Renal pelvis (tissue), 1 donor: ENCODE measurements at regions not wholly inside any gene's neighbourhood (a gene's known extent, or its start where the extent isn't known, plus 50 kb on each side); places are given as distances from the start of the nearest gene placed in this dataset.
"Not testable (repeated sequence)": the region's sequence is repeated elsewhere in the genome, so short reads cannot be mapped to it uniquely, and the experiment has no call there.

Experiments used
- DNase-seq: peaks from one replicate; pipeline ENCODE4 v3.0.0-alpha.2; 2013

DNA sequence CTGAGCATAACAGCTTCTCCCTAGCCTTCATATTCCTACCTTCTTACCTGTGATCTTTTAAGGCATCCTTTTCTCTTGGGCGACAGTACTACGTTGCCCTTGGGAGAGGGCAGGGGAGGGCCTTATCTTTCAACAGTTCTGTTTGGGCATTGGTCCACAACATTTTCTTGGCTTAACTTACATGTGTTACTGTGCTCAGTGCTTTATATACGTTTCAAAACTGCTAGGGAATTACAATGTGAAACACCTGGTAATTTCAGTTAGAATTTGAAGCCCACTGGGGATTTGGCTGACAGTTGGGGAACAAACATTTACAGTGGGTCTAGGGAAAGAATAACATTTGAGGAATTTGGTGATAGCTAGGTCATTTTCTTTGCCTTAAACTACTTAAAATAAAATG is 667.1 kb downstream of the PRIM2 start:
- peak; percentile 11 for DNase-seq

DNA sequence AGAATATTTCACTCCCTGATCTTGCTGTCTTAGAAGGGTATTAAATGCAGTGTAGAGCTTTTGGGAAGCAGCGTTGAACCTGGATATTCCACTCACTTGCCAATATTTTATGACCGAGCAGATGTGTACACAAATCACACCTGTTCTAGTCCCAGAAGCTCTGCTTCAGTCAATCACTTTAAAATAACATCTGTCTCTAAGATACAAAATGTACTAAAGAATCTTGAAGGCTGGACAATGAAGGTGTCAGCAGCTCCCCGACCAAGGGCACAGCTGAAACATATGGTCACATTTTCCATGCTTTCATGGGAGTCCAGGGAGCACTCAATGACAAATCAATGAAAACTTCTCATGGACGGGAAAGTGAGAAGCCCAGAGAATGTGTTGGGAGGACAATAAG is 668.3 kb downstream of the PRIM2 start:
- not testable (repeated sequence) for DNase-seq

DNA sequence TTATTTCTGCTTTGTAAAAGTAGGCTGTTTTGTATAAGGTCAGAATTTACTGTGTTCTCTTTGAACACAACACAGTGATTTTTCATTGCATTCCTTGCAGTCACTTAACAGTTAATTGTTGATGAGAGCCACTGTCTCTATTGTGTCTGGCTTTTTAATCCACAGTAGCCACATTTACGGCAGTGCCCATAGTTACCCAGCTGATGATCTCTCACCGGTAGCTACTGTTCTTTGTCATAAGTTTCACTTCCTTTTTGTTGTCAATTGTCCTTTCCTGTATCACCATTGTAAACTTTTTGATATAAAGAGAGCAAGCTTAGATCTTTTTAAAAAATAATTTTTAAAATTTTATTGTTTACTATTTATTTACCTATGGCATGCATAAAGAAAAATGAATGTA is 669.2 kb downstream of the PRIM2 start:
- not testable (repeated sequence) for DNase-seq

GRCh38 chr6:57989520-57990080 is 672.2 kb downstream of the PRIM2 start:
- DNase-seq, result not testable (repeated sequence)

- not testable (repeated sequence) for DNase-seq
Observed at GRCh38 chr6:57998858-57999619, 681.6 kb downstream of the PRIM2 start.

- not testable (repeated sequence) for DNase-seq
Observed at GRCh38 chr6:58000233-58000632, 682.8 kb downstream of the PRIM2 start.

DNA sequence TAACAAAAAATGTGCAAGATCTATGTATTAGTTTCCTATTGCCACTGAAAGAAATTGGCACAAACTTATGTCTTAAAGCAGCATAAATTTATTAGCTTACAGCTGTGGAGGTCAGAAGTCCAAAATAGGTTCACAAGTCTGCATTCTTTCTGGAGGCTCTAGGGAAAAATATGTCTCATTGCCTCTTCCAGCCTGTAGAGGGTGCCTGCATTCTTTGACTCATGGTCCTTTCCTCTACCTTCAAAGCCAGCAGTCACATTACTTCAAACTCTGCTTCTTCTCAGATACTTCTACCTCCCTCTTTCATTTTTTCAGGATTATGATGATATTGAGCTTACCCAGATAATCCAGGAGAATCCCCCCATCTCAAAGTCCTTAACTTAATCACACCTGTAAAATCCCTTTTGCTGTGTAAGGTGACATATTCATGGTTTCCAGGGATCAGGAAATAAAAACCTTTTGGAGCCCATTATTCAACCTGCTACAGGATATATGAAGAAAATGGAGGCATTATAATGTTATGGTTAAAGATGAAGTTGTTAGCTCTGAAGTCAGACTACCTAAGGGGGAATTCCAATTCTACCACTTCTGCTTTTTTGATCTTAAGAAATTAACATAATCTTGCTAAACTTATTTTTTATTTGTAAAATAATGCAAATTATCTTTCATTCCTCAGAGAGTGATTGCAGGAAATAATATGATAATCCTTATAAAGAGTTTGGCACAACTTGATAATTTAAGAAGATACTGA is 686.2 kb downstream of the PRIM2 start:
- DNase-seq, result not testable (repeated sequence)

DNA sequence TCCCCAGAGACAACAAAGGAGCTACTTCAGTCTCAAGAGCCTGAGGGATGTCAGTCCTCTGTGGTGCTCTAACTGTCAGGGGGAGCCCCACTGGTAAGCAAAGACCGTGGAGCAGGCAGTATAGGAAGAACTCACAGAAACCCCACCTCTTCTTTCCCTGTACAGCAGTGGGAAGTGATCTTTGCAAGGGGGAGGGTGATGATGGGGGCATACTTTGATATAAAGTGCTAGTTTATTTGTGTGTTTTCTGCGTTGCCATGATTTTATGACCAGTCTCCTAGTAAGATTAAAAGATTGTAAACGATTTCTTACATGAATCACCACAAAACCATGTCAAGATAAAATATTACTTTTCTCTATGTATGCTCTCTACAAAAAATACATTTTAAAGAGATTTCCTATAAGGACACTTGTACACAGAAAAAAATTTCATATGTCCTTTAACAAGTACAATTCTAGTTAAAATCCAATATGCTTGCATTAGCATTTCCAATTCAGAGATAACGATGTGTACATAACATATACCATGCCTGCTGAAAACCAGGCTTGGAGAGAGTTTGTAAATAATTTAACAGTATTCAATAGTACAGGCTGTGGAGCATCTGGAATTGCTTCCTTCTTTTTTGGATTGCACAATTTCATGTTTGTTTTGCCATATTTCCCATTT is 690.0 kb downstream of the PRIM2 start:
- not testable (repeated sequence) for DNase-seq

- DNase-seq, result not testable (repeated sequence)
Observed at GRCh38 chr6:58008001-58008335, 690.5 kb downstream of the PRIM2 start.

DNA sequence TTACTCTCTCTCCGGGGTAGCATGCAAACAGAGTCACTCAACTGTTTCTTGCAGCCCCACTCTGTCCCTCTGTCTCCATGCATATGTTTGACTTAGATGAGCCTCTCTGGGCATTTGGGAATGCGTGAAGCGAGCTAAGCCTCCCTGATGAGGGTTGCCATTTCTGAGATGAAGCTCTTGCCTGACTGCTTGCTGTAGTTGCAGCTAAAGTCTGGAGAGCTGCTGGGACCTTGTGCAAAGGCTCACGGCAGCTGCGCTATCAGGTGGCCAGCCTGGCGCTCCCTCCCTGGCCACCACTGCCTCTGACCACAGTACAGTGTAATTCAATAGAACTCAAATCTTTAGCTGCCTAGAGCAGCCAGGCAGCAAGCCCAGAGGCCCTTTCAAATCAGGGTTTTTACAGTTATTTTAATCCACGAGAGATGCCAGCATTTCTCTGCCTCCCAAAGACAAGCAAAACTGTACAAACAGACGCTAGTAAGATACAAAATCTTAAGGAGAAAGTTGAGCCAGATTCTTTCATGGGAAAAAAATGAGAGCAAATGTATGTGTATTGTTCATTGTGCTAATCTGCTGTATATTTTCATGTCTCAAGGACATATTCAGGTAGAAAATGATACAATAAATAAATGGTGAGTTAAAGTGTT is 694.6 kb downstream of the PRIM2 start:
- DNase-seq, result not testable (repeated sequence)

GRCh38 chr6:58016614-58017013 is 699.2 kb downstream of the PRIM2 start:
- DNase-seq, result not testable (repeated sequence)

GRCh38 chr6:58028188-58028587 is 710.8 kb downstream of the PRIM2 start:
- not testable (repeated sequence) for DNase-seq

DNA sequence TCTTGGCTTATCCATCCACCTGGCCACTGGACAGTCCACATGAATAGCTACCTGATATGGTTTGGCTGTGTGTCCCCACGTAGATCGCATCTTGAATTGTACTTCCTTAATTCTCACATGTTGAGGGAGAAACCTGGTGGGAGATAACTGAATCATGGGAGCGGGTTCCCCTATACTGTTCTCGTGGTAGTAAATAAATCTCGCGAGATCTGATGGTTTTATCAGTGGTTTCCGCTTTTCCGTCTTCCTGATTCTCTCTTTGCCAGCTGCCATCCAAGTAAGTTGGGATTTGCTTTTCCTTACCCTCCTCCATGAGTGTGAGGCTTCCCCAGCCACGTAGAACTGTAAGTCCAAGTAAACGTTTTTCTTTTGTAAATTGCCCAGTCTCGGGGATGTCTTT is 720.8 kb downstream of the PRIM2 start:
- not testable (repeated sequence) for DNase-seq

GRCh38 chr6:58046584-58046983 is 729.2 kb downstream of the PRIM2 start:
- not testable (repeated sequence) for DNase-seq

DNA sequence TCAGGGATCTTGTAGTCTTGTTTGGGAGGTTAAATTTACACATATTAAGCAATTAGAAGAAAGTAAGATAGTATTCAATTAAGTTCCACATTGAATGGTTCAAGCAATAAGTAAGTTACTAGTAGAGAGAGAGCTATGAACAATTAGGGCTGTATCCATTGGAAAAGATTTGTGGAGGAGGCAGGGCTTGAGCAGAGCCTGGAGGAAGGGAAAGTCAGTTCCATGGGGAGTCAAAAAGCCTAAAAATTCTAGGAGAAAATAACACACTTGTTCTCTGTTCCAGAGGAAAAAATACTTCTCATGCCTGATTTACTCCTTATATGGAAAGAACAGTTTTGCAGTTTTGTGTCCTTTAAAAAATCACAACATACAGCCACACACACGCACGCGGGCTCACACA is 730.0 kb downstream of the PRIM2 start:
- DNase-seq, result not testable (repeated sequence)

- not testable (repeated sequence) for DNase-seq
Observed at GRCh38 chr6:58047865-58048264, 730.4 kb downstream of the PRIM2 start.

DNA sequence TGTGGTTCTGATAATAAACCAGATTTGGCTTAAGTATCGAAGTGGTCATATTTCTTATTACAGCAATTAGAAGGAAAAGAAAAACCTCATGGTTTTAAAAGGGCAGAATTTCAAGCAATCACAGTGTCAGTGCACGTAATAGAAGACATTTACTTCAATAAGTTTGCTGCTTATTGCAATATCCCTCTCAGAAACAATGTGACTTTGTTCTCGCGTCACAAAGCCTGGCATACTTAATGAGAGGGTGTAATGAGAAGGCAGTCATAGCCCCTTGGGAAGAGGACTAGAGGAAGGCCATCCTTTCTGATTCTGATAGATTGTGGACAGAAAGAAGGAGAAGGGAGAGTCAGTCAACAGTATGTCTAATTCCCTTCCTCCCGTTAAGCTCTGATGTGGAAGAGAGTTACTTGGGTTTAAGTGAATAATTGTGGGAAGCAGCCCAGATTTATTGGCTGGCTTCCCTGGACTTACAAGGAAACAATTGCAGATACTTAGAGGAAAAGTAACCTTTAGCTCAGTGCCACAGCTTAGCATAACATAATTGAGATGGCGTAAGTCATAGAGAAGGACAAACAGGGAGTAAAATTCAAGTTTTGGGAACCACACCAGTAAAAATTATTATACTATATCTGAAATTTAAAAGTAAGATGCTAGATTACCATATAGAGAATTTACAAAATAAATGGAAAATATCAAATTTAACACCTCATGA is 738.2 kb downstream of the PRIM2 start:
- not testable (repeated sequence) for DNase-seq

- DNase-seq, result not testable (repeated sequence)
Observed at GRCh38 chr6:58059701-58060100, 742.3 kb downstream of the PRIM2 start.

DNA sequence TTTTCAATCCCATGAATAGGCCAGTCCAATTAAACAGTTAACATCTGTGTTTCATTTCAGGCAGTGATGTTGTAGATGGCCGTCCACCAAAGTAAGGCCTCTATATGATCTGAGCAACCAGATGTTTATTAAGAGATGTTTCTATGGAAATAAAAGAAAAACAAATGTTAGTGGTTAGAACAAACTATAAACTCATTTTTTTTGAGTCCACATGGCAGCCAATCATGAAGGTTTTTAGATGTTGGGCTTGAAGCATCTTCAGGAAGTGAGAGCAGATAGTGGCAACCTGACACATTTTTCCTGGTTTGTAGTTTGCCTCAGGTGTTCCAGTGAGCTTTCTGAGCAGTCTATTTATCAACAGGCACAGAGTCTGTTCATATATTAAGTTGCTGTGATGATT is 746.1 kb downstream of the PRIM2 start:
- DNase-seq, result not testable (repeated sequence)

DNA sequence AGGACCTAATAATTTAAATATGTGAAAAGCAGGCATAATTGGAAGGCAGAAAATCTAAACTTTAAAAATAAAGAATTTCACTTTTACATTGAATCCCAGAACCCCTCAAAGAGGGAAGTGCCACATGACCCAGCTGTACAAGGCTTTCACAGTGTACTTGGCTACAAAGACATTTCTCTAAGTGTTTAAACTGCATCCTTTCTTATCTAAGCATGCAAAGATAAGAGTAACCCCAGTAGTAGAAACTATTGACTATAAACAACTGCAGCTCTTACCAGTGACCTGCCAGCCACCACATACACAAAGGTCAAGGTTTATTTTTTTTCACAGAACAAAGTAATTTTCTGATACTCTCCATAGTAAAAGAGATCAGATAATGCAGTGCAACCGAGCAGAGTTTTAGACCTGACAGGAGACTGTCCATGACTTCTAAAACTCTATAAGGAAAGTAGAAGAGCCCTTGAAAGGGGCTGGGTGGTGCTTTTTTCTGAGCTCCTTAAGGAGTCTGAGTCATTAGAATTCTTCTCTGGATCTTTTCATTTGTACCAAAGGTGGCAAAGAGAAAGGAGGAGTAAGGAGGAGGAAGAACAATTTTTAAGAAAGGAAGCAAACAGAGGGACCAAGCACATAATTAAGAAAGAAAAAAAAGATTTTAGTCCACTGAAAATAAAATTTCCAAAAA is 750.6 kb downstream of the PRIM2 start:
- DNase-seq, result not testable (repeated sequence)

- DNase-seq, result no peak
Observed at GRCh38 chr6:58073263-58073662, 755.8 kb downstream of the PRIM2 start.
